Stomach (tissue), 4 donors: ENCODE measurements at regions not wholly inside any gene's neighbourhood (a gene's known extent, or its start where the extent isn't known, plus 50 kb on each side); places are given as distances from the start of the nearest gene placed in this dataset.

Experiments used
- POLR2A ChIP-seq, 4 donors: fragments of 450-650 bp; IDR thresholded peaks; one replicate each; pipeline ENCODE4 v1.6.1; 2016; ENCODE audit warnings: antibody characterized with exemption in 4 of 4, control low read depth in 2 of 4, mild to moderate bottlenecking in 1 of 4, moderate library complexity in 1 of 4
- TF ChIP-seq, protein P1 (sequence below), 7 experiments: fragments of 450-650 bp in 4 of 7; fragments of 200-600 bp in 3 of 7; sonication (generic) in 3 of 7; IDR thresholded peaks; one replicate each; pipeline ENCODE4 v1.5.1; 2016 to 2019; ENCODE audit warnings: antibody characterized with exemption in 7 of 7, control low read depth in 2 of 7, mild to moderate bottlenecking in 1 of 7

DNA sequence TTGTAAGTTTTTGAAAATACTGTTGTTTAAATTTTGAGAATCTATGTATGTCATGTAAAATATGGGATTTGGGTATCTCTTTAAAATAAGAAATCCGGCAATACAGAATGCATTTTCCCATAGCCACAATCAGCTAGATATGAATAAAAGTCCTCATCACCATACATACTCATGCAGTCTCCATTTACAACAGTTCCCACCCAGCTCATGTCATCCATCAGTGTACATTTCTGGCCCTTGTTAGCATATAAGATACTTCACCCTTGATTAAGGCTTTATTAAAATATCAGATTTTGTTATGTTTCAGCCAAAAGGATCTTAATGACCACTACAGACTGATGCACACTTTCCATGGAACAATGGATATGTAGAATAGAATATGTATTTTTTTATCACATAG, 218.0 kb downstream of the DPY19L2 start:
- TF ChIP-seq POLR2A (IDR thresholded peaks at IDR 0.05) = no peak
- TF ChIP-seq, protein P1, sequence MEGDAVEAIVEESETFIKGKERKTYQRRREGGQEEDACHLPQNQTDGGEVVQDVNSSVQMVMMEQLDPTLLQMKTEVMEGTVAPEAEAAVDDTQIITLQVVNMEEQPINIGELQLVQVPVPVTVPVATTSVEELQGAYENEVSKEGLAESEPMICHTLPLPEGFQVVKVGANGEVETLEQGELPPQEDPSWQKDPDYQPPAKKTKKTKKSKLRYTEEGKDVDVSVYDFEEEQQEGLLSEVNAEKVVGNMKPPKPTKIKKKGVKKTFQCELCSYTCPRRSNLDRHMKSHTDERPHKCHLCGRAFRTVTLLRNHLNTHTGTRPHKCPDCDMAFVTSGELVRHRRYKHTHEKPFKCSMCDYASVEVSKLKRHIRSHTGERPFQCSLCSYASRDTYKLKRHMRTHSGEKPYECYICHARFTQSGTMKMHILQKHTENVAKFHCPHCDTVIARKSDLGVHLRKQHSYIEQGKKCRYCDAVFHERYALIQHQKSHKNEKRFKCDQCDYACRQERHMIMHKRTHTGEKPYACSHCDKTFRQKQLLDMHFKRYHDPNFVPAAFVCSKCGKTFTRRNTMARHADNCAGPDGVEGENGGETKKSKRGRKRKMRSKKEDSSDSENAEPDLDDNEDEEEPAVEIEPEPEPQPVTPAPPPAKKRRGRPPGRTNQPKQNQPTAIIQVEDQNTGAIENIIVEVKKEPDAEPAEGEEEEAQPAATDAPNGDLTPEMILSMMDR (IDR thresholded peaks at IDR 0.05) = no peak
